Thyroid gland (tissue), 4 donors: ENCODE measurements at regions not wholly inside any gene's neighbourhood (a gene's known extent, or its start where the extent isn't known, plus 50 kb on each side); places are given as distances from the start of the nearest gene placed in this dataset.

Experiments used
- DNase-seq, 2 donors: peaks; one replicate each; pipeline ENCODE4 v3.0.0-alpha.2; 2019
- H3K27ac ChIP-seq, 3 donors: fragments of 200-600 bp; sonication (generic); 1 replicate in 2 of 3; 2 replicates in 1 of 3; pipeline ENCODE4 v1.5.1; 2016 to 2019; ENCODE audit warnings: mild to moderate bottlenecking in 1 of 3, moderate library complexity in 1 of 3
- H3K27me3 ChIP-seq: fragments of 200-600 bp; sonication (generic); one replicate; pipeline ENCODE4 v1.5.1; 2019
- H3K36me3 ChIP-seq, 2 donors: fragments of 200-600 bp; sonication (generic); one replicate each; pipeline ENCODE4 v1.5.1; 2016 to 2019
- H3K4me1 ChIP-seq, 2 donors: fragments of 200-600 bp; sonication (generic); one replicate each; pipeline ENCODE4 v1.5.1; 2017 to 2019
- H3K4me3 ChIP-seq, 3 donors: fragments of 200-600 bp; sonication (generic); replicated peaks in 1 of 3; 1 replicate in 2 of 3; 2 replicates in 1 of 3; pipeline ENCODE4 v1.5.1; 2016; ENCODE audit warnings: mild to moderate bottlenecking in 1 of 3
- H3K9me3 ChIP-seq: fragments of 200-600 bp; sonication (generic); one replicate; pipeline ENCODE4 v1.5.1; 2017
- CTCF ChIP-seq, 6 experiments: fragments of 200-600 bp in 3 of 6; fragments of 450-650 bp in 3 of 6; sonication (generic) in 3 of 6; IDR thresholded peaks; one replicate each; pipeline ENCODE4 v1.5.1; 2016 to 2019; ENCODE audit warnings: antibody characterized with exemption in 6 of 6, mild to moderate bottlenecking in 2 of 6, inconsistent platforms in 1 of 6, moderate library complexity in 1 of 6
- POLR2A ChIP-seq, 2 donors: fragments of 450-650 bp; IDR thresholded peaks; one replicate each; pipeline ENCODE4 v1.6.1; 2017; ENCODE audit warnings: antibody characterized with exemption in 2 of 2, mild to moderate bottlenecking in 2 of 2, moderate library complexity in 1 of 2
- WGBS, 2 donors: methylation state at CpG; one replicate each; pipeline ENCODE4 v1.1.5; 2017; 5-methylcytosine and 5-hydroxymethylcytosine counted together
- intact Hi-C: fragments of 100-400 bp; cut with DNase I; formaldehyde crosslinking; loops from one replicate; pipeline ENCODE4 v1.15.1; 2023

GRCh38 chr14:101622251-101623076 lies 61.2 kb downstream of the DIO3 start:
- Histone ChIP-seq H3K4me1 (no peaks in the 10 kb centered on the region), H3K27me3 (no peaks in the 10 kb centered on the region), H3K36me3 (no peaks in the 10 kb centered on the region), H3K4me3 (no peak overlapping the region), H3K9me3 (no peaks in the 10 kb centered on the region), H3K27ac (no peak overlapping the region)
- no peak for DNase-seq
- TF ChIP-seq CTCF (IDR thresholded peaks at IDR 0.05) (no peak), POLR2A (IDR thresholded peaks at IDR 0.05) (no peak)
- 77 to 79% methylated on average over 16 of the region's 18 CpGs for WGBS, 2 donors
- intact Hi-C loops: no loop called here

DNA sequence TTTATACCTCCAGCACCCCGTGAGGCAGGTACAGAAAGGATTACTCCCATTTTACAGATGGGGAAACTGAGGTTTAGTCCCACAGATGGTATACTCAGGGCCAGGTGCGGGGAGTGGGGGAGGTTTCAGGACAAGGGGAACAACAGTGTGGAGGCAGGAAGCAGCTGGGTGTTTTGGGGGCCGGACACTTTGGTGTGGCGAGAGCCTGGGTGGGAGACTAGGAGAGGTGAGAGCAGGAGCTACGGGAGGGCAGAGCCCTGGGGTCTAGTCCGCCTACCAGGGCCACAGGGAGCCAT lies 61.7 kb downstream of the DIO3 start:
- intact Hi-C loops: no loop called here
- Histone ChIP-seq H3K4me3 (no peak overlapping the region), H3K27ac (no peak overlapping the region), H3K27me3 (no peaks in the 10 kb centered on the region), H3K9me3 (no peaks in the 10 kb centered on the region), H3K4me1 (peaks cover 0 to 4% of the 10 kb centered on the region in 2 donors), H3K36me3 (no peaks in the 10 kb centered on the region)
- WGBS, 2 donors: 89 to 96% methylated on average over 6 of the region's 6 CpGs
- TF ChIP-seq POLR2A (IDR thresholded peaks at IDR 0.05) (no peak), CTCF (IDR thresholded peaks at IDR 0.05) (no peak)
- no peak for DNase-seq

GRCh38 chr14:101623685-101624444 lies 62.6 kb downstream of the DIO3 start:
- WGBS, 2 donors: 91 to 93% methylated on average over 9 of the region's 9 CpGs
- Histone ChIP-seq H3K9me3 (no peaks in the 10 kb centered on the region), H3K4me3 (no peak overlapping the region), H3K27me3 (no peaks in the 10 kb centered on the region), H3K36me3 (no peaks in the 10 kb centered on the region), H3K27ac (no peak overlapping the region), H3K4me1 (peaks cover 0 to 12% of the 10 kb centered on the region in 2 donors)
- TF ChIP-seq CTCF (IDR thresholded peaks at IDR 0.05): no peak
- no peak for TF ChIP-seq POLR2A (IDR thresholded peaks at IDR 0.05)
- no peak for DNase-seq
- intact Hi-C loops: no loop called here

DNA sequence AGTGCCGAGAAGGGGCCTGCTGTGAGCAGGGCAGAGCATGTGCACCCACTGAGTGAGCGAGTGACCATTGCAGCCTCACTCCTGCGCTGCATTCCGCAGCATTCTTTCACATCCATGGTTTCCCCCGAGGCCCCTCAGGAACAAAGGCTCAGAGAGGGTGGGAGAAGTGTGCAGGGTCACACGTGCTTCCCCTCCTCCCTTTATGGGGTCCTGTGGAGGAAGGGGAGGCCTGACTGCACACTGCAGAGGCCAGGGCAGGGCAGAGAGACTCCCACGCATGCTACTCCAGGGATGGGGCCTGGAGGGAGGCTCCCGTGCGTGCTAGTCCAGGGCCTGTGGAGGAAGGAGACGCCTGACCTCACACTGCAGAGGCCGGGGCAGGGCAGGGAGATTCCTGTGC lies 63.2 kb downstream of the DIO3 start:
- DNase-seq: no peak
- 77 to 78% methylated on average over 7 to 9 of the region's 11 CpGs for WGBS, 2 donors
- intact Hi-C loops: no loop called here
- Histone ChIP-seq H3K27ac (no peak overlapping the region), H3K4me3 (no peak overlapping the region), H3K4me1 (peaks cover 0 to 13% of the 10 kb centered on the region in 2 donors), H3K27me3 (no peaks in the 10 kb centered on the region), H3K9me3 (no peaks in the 10 kb centered on the region), H3K36me3 (no peaks in the 10 kb centered on the region)
- TF ChIP-seq POLR2A (IDR thresholded peaks at IDR 0.05) (no peak), CTCF (IDR thresholded peaks at IDR 0.05) (no peak)
